ENCODE measurements at regions not wholly inside any gene's neighbourhood (a gene's known extent, or its start where the extent isn't known, plus 50 kb on each side); places are given as distances from the start of the nearest gene placed in this dataset.

- DNase-seq: no peak
These were observed 178.8 kb downstream of the ACKR3 start for GRCh38 chr2:236748385-236748784.

GRCh38 chr2:236748801-236749200 lies 179.2 kb downstream of the ACKR3 start:
- no peak for DNase-seq

DNA sequence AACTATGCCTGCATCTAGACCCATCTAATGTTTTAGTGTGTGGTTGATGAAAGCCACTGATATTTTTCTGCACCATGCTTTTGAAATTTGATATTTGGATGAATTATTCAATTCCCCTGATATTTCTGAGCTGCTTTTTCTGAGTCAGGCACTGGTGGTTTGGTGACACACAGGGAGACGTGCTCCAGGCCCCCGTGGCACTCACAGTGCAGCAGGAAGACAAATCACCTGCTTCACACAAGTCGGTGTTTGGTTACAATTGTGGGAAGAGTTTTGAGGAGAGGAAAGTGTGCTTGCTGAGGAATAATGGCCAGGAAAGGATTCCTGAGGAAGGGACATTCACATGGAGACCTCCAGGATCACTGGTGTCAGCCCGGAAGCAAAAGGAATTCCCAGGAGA lies 179.7 kb downstream of the ACKR3 start:
- no peak for DNase-seq

GRCh38 chr2:236752096-236752495 lies 182.5 kb downstream of the ACKR3 start:
- no peak for DNase-seq

DNA sequence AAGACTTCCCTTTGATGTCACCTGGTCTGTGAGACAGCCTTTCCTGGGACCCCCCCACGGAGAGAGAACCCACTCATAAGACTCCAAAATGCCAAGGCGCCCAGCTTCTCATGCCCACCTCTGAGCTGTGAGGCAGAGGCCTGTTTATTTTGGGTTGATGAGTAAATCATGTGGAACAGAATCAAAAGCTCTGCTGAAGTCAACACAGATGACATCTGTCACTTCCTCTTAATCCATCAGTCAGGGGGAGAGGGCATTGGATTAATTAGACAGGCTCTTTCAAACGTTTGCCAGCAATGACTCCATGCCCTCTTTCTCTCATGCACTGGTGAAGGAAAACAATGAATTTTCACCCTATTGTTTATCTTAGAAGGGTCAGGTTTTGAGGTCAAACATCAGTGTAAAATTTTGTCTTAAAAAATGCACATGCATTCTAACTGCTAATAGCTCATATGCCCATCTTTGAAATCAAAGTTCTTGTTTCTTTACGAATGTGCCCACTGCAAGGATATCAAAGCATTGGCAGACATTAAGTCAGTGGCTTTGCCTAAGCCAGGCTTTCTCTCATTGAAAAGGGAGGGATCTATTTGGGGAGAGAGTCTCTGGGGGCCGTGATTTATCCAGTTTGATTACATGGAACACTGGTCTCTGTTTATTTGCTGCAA lies 184.1 kb downstream of the ACKR3 start:
- DNase-seq: no peak

DNA sequence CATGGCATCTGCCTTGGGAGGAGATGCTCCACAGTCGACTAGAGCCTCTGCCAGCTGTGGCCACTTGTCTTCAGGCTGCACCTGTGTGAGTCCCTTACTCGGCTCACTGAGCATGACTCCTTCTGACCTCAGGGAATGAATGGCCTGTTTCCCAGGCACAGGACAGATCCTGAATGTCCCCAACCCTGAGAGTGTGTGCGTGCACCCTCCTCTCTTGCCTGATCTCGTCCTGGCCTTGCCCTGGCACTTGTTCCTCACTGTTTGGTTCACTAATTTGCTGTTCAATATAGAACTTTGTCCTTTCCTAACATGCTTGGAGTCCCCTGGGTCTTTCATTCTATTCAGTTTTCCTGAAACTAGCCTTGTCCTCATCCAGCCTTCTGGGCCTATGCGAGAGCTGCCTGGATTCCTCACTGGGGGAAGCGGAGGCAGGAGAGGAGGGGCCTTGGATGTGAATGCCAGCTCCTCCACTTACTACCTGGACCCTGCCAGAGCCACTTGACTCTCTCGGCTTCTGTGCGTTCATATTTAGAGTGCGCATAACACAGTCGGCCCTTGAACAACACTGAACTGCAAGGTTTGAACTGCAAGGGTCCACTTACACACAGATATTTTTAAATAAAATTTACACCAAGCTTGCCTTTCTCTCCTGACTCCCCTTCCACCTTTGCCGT lies 184.8 kb downstream of the ACKR3 start:
- DNase-seq: no peak

- no peak for DNase-seq
These were observed 185.7 kb downstream of the ACKR3 start for GRCh38 chr2:236755278-236755840.

DNA sequence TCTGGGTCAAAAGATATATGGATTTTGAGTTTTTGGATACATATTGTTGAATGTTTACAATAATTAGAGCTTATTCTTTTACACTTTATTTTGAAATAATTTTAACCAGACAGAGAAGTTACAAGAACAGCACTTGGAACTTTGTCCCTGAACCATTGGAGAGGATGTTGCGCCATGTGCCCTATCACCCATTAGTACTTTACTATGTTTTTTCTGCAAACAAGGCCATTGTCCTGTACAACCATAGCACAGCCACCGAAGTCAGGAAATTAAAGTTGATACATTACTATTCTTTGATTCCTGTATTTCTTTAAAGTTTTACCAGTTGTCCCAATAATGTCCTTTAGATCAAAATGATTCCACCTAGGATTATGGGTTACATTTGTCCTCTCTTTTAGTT lies 188.8 kb downstream of the ACKR3 start:
- DNase-seq: no peak

DNA sequence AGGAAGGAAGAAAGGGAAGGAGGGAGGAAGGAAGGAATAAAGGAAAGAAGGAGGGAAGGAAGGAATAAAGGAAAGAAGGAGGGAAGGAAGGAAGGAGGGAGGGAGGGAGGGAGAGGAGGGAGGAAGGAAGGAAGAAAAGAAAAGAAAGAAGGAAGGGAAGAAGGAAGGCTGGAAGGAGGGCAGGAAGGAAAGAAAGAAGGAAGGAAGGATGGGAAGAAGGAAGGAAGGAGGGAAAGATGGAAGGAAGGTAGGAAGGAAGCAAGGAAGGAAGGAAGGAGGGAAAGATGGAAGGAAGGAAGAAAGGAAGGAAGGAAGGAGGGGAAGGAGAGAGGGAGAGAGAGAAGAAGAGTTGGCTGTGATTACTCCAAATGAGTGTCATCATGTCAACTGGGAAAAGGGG lies 190.6 kb downstream of the ACKR3 start:
- DNase-seq: no peak

DNA sequence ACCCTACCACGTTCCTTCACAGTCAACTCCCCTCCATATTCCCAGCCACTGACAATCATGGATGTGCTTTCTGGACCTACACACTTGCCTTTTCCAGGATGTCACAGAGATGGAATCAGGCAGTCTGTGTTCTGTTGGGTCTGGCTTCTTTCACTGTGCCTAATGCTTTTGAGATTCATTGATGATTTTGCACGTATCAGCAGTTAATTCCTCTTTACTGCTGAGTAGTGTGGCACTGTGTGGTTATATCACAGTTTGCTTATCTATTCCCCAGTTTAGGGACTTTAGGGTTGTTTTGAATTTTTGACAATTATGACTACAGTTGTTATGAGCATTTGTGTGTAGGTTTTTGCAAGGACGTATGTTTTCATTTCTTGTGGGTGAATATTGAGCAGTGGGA lies 191.7 kb downstream of the ACKR3 start:
- DNase-seq: no peak

- DNase-seq: no peak
These were observed 193.0 kb downstream of the ACKR3 start for GRCh38 chr2:236762628-236763027.

GRCh38 chr2:236763857-236764256 lies 194.2 kb downstream of the ACKR3 start:
- no peak for DNase-seq

- no peak for DNase-seq
These were observed 195.1 kb downstream of the ACKR3 start for GRCh38 chr2:236764716-236765115.

DNA sequence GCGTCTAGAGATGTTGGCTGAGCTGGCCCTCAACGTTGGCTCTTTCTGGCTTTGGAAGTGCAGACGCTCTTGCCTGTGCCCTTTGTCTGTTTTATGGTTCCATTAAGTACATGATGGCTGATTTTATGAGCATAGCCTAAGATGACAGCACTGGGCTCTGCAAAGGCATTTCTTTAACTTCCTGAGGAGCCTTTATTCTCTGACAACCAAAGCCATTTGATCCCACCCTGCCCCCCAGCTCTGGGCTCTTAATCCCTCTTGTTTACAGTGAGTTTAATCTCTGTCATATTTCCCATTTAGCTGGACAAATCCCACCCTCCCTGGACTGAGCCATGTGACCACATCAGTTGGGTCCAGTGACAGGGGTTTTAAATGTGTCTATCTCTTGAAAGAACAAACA lies 195.9 kb downstream of the ACKR3 start:
- DNase-seq: no peak

DNA sequence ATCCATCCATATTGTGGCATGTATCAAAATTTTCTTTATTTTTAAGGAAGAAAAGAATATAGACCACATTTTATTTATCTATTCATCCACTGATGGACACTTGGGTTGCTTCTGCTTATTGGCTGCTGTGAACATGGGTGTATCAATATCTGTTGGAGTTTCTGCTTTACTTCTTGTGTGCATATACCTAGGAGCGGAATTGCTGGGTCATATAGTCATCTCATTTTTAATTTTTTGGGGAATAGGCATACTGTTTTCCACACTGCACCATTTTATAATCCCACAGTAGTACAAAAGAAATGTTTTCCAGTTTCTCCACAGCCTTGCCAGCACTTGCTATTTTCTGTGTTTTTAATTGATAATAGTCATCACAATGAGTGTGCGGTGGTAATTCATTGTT lies 197.2 kb downstream of the ACKR3 start:
- no peak for DNase-seq

GRCh38 chr2:236767941-236768340 lies 198.3 kb downstream of the ACKR3 start:
- DNase-seq: no peak

DNA sequence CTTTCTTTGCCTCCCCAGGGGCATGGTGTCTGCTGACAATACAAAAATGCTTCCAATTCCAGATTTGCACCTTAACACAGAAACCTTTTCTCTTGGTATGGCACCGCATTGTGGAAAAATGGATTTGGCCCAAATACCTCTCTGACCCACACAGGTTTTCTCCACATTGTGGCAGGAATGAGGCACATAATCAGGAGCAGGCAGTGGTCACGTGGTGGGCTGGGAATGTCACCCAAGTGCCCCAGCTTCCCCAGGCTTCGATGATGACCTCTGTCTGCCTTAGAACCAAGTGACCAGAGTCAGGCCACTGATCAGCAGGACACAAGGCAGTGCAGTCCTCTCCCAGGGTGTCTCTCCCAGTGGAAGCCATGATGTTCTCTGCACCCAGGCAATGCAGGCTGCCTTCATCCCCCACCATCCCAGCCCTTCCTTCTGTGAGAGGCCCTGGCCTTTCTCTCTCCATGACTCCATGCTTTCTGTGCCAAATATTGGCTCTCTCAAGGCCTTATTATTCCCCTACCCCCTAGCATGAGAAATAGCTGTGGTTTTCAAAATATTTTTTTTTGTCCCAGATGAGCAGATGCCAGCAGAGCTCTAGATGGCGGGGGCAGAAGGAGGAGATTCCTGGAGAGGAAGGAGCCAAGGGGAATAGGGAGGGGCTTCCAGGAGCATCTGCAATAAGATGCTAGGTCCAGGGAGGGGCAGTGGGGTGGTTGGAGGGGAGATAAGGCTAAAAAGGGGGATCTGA lies 198.9 kb downstream of the ACKR3 start:
- DNase-seq: no peak

DNA sequence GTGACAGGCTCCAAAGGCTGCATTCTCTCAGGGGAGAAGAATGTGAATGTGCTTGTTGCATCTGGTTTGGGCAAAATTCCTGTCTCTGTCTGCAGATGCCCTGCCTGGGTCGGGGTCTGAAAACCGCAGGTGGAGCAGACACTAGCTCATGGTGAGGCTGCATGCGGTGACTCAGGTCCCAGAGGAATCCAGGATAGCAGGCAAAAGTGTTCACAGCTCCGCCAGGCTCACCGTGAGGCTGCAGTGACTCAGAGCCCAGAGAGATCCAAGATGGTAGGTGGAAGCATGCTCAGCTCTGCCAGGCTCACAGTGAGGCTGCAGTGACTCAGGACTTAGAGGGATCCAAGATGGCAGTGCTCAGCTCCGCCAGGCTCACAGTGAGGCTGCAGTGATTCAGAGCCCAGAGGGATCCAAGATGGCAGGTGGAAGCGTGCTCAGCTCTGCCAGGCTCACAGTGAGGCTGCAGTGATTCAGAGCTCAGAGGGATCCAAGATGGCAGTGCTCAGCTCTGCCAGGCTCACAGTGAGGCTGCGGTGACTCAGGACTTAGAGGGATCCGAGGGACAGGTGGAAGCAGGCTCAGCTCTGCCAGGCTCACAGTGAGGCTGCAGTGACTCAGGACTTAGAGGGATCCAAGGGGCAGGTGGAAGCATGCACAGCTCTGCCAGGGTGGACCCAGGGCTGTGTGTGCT lies 200.5 kb downstream of the ACKR3 start:
- DNase-seq: no peak

- no peak for DNase-seq
These were observed 202.7 kb downstream of the ACKR3 start for GRCh38 chr2:236772220-236772837.

DNA sequence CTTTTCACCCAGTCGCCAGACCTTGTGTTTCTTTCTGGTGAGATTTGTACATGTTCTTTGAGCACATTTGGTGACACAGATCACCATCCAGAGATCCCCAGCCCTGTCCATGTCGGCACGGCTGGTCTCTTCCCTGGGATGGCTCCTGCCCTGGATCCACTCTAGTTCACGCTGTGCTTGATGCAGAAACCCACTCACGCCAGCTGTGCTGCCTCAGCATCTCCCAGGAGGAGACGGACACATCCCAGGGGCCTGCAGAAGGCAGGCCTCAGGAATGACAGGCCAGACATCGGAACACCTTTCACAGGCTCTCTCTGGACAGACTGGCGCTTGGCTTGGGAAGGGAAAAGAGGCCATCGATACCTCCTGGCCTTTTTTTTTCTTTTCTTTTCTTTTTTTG lies 203.6 kb downstream of the ACKR3 start:
- DNase-seq: no peak

DNA sequence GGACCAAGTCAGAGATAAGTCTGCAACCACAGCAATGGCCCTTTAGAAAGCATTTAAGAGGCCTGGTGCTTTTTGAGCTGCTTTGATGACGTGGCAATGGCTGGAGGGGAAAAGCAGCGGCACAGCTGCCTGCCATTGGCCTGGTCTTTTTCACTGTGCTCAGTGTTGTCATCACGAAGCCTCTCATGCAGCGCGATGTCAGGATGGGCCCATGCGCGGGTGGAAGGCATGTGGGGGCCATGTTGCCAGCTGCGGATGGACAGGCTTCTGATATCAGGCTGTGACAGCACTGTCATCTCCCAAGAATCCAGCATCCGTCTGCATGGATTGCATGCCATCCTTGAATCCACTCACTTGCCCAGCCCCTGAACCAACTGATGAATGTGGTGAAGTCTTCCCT lies 204.5 kb downstream of the ACKR3 start:
- no peak for DNase-seq

- no peak for DNase-seq
These were observed 205.9 kb downstream of the ACKR3 start for GRCh38 chr2:236775511-236775910.

- DNase-seq: no peak
These were observed 206.6 kb downstream of the ACKR3 start for GRCh38 chr2:236776206-236776605.
